Tibial nerve (tissue), 3 donors: ENCODE measurements at regions not wholly inside any gene's neighbourhood (a gene's known extent, or its start where the extent isn't known, plus 50 kb on each side); places are given as distances from the start of the nearest gene placed in this dataset.

ENCODE experiments used
- CTCF ChIP-seq, 5 experiments: fragments of 200-600 bp in 3 of 5; fragments of 450-650 bp in 2 of 5; sonication (generic) in 3 of 5; IDR thresholded peaks; one replicate each; pipeline ENCODE4 v1.5.1; 2016 to 2019; ENCODE audit warnings: antibody characterized with exemption in 5 of 5, mild to moderate bottlenecking in 3 of 5, moderate library complexity in 2 of 5
- POLR2A ChIP-seq, 2 donors: fragments of 450-650 bp; IDR thresholded peaks; one replicate each; pipeline ENCODE4 v1.6.1; 2017; ENCODE audit warnings: antibody characterized with exemption in 2 of 2, mild to moderate bottlenecking in 2 of 2, moderate library complexity in 2 of 2

GRCh38 chr17:26792486-26792885 is 501.4 kb upstream of the WSB1 start:
- TF ChIP-seq CTCF (IDR thresholded peaks at IDR 0.05), result no peak
- TF ChIP-seq POLR2A (IDR thresholded peaks at IDR 0.05), result no peak
